Adrenal gland (tissue), 9 donors: ENCODE measurements at regions not wholly inside any gene's neighbourhood (a gene's known extent, or its start where the extent isn't known, plus 50 kb on each side); places are given as distances from the start of the nearest gene placed in this dataset.

Source experiments
- DNase-seq, 7 donors: peaks; one replicate each; pipeline ENCODE4 v3.0.0-alpha.2; 2019 to 2020
- H3K27ac ChIP-seq, 5 donors: fragments of 200-600 bp; sonication (generic) in 4 of 5; 1 replicate in 3 of 5; 2 replicates in 2 of 5; pipeline versions ENCODE4 v1.5.1 to v1.8.0; 2016 to 2020; ENCODE audit warnings: mild to moderate bottlenecking in 1 of 5
- H3K27me3 ChIP-seq: fragments of 200-600 bp; 2 replicates; pipeline ENCODE4 v1.8.0; 2021
- H3K36me3 ChIP-seq, 2 donors: fragments of 200-600 bp; replicated peaks in 1 of 2; 1 replicate in 1 of 2; 2 replicates in 1 of 2; pipeline versions ENCODE4 v1.5.1 to v1.8.0; 2018 to 2022
- H3K4me1 ChIP-seq, 2 donors: fragments of 200-600 bp; replicated peaks in 1 of 2; 1 replicate in 1 of 2; 2 replicates in 1 of 2; pipeline versions ENCODE4 v1.5.1 to v1.8.0; 2018 to 2021
- H3K4me3 ChIP-seq, 4 donors: fragments of 200-600 bp; sonication (generic) in 3 of 4; one replicate each; pipeline ENCODE4 v1.5.1; 2016 to 2018
- H3K9me3 ChIP-seq, 3 donors: fragments of 200-600 bp; sonication (generic) in 1 of 3; replicated peaks in 1 of 3; 1 replicate in 2 of 3; 2 replicates in 1 of 3; pipeline versions ENCODE4 v1.5.1 to v1.8.0; 2016 to 2021
- POLR2A ChIP-seq, 2 donors: fragments of 450-650 bp; IDR thresholded peaks; one replicate each; pipeline ENCODE4 v1.6.1; 2017; ENCODE audit warnings: antibody characterized with exemption in 2 of 2, mild to moderate bottlenecking in 2 of 2, moderate library complexity in 1 of 2
- WGBS, 4 donors: extraction: QIAGEN DNeasy Blood & Tissue Kit in 2 of 4; methylation state at CpG; one replicate each; pipeline versions ENCODE4 v1.1.5 to v1.1.7; 2013 to 2017; 5-methylcytosine and 5-hydroxymethylcytosine counted together
- intact Hi-C, 2 donors: fragments of 100-400 bp; cut with DNase I; formaldehyde crosslinking; loops; one replicate each; pipeline versions ENCODE4 v1.14.1 to v1.15.0; 2022 to 2023
- TF ChIP-seq, protein P1 (sequence below), 6 experiments: fragments of 450-650 bp in 4 of 6; fragments of 200-600 bp in 2 of 6; sonication (generic) in 1 of 6; IDR thresholded peaks; 1 replicate in 5 of 6; 2 replicates in 1 of 6; pipeline versions ENCODE4 v1.5.1 to v1.8.0; 2016 to 2021; ENCODE audit warnings: antibody characterized with exemption in 6 of 6, mild to moderate bottlenecking in 2 of 6, moderate library complexity in 1 of 6
- donor health status: healthy with polysubstance abuse.
- donor health status: Bipolar disorder and iron deficiency.
- donor health status: DM: yes; HTN: yes; CAD: no.
- donor health status: DM: no; HTN: no; CAD: no.
- donor health status: DM: no; HTN: no; CAD: no.

DNA sequence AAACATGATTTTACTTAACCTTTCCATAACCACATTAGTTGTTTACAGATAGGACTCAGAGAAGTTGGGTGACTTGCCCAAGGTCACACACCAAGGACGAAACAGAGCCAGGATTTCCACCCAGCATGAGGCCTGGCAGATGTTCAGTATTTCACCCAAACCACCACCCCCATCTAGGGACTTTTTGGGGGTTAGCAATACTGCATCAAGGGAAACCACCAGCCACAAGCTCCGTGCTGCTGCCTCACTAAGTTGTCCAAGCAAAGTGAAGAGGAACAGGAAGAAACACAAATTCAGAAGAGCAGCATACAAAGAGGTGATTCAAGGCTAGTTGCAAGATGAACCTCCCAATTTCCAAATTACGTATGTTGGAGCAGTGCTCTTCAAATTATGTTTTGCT is 219.6 kb upstream of the RORB start:
- 53 to 58% (median 55%) methylated on average over 3 of the region's 3 CpGs for WGBS, 4 donors
- intact Hi-C loops: no loop called here

DNA sequence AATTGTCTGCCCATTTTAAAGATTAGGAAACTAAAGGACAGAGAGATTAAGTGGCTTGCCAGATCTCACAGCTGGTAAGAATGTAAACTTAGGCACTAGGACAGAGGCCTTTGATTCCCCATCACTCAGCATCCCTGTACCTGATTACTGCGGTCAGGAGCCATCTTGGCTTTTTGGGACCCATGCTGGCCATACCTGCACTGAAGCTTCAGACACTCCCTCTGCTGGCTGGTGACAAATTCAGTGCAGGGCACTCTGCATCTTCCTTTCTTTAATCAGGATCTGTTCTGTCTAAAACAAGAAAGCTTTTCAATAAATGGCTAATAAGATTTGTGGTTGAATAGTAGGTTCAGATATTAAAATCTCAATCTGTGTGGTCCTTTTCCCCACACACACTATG is 215.5 kb upstream of the RORB start:
- Histone ChIP-seq H3K27ac (no peak overlapping the region), H3K27me3 (no peaks in the 10 kb centered on the region), H3K4me3 (no peak overlapping the region), H3K36me3 (no peaks in the 10 kb centered on the region), H3K4me1 (no peaks in the 10 kb centered on the region), H3K9me3 (no peaks in the 10 kb centered on the region)
- 81 to 100% (median 89%) methylated on average over 1 of the region's 1 CpG for WGBS, 4 donors
- no peak for DNase-seq
- no peak for TF ChIP-seq POLR2A (IDR thresholded peaks at IDR 0.05)
- TF ChIP-seq, protein P1, sequence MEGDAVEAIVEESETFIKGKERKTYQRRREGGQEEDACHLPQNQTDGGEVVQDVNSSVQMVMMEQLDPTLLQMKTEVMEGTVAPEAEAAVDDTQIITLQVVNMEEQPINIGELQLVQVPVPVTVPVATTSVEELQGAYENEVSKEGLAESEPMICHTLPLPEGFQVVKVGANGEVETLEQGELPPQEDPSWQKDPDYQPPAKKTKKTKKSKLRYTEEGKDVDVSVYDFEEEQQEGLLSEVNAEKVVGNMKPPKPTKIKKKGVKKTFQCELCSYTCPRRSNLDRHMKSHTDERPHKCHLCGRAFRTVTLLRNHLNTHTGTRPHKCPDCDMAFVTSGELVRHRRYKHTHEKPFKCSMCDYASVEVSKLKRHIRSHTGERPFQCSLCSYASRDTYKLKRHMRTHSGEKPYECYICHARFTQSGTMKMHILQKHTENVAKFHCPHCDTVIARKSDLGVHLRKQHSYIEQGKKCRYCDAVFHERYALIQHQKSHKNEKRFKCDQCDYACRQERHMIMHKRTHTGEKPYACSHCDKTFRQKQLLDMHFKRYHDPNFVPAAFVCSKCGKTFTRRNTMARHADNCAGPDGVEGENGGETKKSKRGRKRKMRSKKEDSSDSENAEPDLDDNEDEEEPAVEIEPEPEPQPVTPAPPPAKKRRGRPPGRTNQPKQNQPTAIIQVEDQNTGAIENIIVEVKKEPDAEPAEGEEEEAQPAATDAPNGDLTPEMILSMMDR (IDR thresholded peaks at IDR 0.05): no peak
- intact Hi-C loops: no loop called here

More for the DNA sequence above, 219.6 kb upstream of the RORB start:
- no peak for DNase-seq
- H3K27ac ChIP-seq: no peak overlapping the region
- no peaks in the 10 kb centered on the region for H3K4me1 ChIP-seq
- H3K27me3 ChIP-seq: no peaks in the 10 kb centered on the region
- TF ChIP-seq POLR2A (IDR thresholded peaks at IDR 0.05): no peak
- TF ChIP-seq, protein P1 (IDR thresholded peaks at IDR 0.05): no peak
- H3K4me3 ChIP-seq: no peak overlapping the region
- H3K9me3 ChIP-seq: no peaks in the 10 kb centered on the region
- H3K36me3 ChIP-seq: no peaks in the 10 kb centered on the region

DNA sequence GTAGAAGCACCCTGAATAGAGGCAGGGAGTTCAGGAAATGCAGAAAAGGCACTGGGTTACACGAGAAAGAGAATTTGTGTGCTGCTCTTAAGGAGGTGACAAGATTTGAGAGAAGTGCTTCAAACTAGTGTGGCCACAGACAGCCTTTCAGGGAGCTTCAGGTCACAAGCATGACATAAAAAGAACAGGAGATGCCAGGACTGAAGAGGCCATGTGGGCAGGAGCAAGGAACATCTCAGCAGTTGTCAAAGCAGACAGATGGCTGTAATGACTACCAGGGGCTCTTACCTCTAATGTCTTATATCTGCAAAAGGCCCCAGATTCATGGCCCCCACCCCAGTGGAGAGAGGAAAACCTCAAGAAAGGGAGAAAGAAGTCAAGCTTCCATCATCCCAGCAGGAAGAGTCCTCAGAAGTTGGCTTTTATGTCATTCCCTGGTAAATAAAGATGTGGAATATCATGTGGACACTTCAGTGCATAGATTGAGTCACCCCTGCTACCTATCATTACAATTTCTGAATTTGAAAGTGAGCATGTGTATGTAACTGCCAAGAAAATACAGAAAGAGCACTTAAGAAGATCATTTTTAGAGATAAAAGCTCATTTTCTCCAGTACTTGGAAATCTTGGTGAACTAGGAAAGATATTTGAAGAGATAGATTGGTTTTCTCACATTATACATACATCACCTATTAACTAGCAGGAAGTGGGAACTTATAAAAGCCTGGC is 214.4 kb upstream of the RORB start:
- no peak for DNase-seq
- no peaks in the 10 kb centered on the region for H3K9me3 ChIP-seq
- H3K4me1 ChIP-seq: no peaks in the 10 kb centered on the region
- no peak overlapping the region for H3K4me3 ChIP-seq
- no peak overlapping the region for H3K27ac ChIP-seq
- H3K27me3 ChIP-seq: no peaks in the 10 kb centered on the region
- intact Hi-C loops: no loop called here
- whole genome bisulfite sequencing, 4 donors: 0 to 61% (median 0%) methylated on average over 1 of the region's 1 CpG
- TF ChIP-seq POLR2A (IDR thresholded peaks at IDR 0.05): no peak
- TF ChIP-seq, protein P1 (IDR thresholded peaks at IDR 0.05): no peak
- no peaks in the 10 kb centered on the region for H3K36me3 ChIP-seq

DNA sequence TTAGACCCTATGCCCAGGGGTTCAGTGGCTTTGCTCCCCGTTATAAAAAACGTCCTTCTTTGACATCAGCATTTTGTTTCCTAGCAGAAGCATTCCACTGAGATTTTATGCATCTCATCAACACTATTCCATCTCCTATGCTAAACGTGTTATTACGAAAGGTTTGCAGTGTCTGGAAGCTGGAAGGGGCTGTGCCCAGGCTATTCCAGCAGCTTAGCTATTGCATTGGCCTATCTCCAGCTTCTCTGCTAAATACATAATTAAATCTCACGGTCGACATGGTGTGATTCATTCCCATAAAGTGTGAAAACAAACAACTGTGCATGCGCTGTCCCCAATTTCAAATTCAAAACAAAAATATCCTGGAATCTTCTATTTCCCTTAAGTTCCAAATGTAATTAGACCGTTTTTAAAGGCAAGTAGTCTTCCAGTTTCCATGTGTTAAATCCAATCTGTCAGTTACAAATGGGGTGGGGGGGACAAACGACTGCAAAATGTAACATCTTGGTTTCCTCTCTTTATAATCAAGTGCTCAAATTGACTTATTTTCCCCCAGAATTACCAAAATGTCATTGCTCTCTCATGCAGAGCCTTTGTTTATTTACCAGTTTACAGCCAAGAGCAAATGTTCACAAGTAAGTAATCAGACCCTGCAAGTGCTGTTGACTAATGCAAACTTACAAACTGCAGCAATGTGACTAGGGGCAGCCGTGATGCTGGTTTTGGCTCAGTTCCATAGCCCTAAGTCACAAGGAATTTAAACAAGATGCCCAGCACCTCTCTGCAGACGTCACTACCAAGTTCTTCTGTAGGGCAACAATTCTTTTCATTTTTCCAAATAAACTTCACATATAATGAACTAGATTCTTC is 212.3 kb upstream of the RORB start:
- H3K9me3 ChIP-seq: no peaks in the 10 kb centered on the region
- intact Hi-C loops: no loop called here
- no peaks in the 10 kb centered on the region for H3K4me1 ChIP-seq
- 45 to 52% (median 47%) methylated on average over 11 of the region's 11 CpGs for WGBS, 4 donors
- no peak for DNase-seq
- no peak overlapping the region for H3K27ac ChIP-seq
- TF ChIP-seq POLR2A (IDR thresholded peaks at IDR 0.05): no peak
- TF ChIP-seq, protein P1 (IDR thresholded peaks at IDR 0.05): no peak
- H3K36me3 ChIP-seq: no peaks in the 10 kb centered on the region
- H3K4me3 ChIP-seq: no peak overlapping the region
- no peaks in the 10 kb centered on the region for H3K27me3 ChIP-seq
